GM12878 (cell line): ENCODE measurements at regions not wholly inside any gene's neighbourhood (a gene's known extent, or its start where the extent isn't known, plus 50 kb on each side); places are given as distances from the start of the nearest gene placed in this dataset.

Experiments used
- CEBPB ChIP-seq, 2 experiments: fragments of 150-350 bp in 1 of 2; IDR thresholded peaks; 2 replicates each; pipeline ENCODE4 v1.6.1; 2012 to 2014; ENCODE audit warnings: low read depth in 2 of 2, low read length in 2 of 2, borderline replicate concordance in 1 of 2, inconsistent platforms in 1 of 2
- EZH2 ChIP-seq: IDR thresholded peaks from 2 replicates; pipeline ENCODE4 v1.6.1; 2012; ENCODE audit warnings: low read depth, mild to moderate bottlenecking, control low read depth, inconsistent platforms, low read length, borderline replicate concordance; ENCODE audit not compliant: control insufficient read depth
- JUND ChIP-seq: IDR thresholded peaks from 2 replicates; pipeline ENCODE4 v1.6.1; 2012; ENCODE audit warnings: low read depth, mild to moderate bottlenecking, low read length, improper control_type of control experiment, moderate library complexity
- LARP7 ChIP-seq: fragments of 450-650 bp; IDR thresholded peaks from 2 replicates; pipeline ENCODE4 v1.6.1; 2017; ENCODE audit warnings: mild to moderate bottlenecking
- MTA2 ChIP-seq: fragments of 450-650 bp; IDR thresholded peaks from 2 replicates; pipeline ENCODE4 v1.6.1; 2016; ENCODE audit warnings: low read depth, mild to moderate bottlenecking, moderate library complexity
- NR2C2 ChIP-seq: IDR thresholded peaks from 2 replicates; pipeline ENCODE4 v1.6.1; 2011; ENCODE audit warnings: borderline replicate concordance, low read depth; ENCODE audit not compliant: control insufficient read depth, insufficient read length
- NRF1 ChIP-seq: conservative IDR thresholded peaks from 2 replicates; pipeline ENCODE4 v1.6.1; 2011; ENCODE audit warnings: mild to moderate bottlenecking, low read depth, low read length, improper control_type of control experiment
- TF ChIP-seq, protein P1 (sequence below), 3 experiments: IDR thresholded peaks in 2 of 3; conservative IDR thresholded peaks in 1 of 3; 2 replicates each; pipeline ENCODE4 v1.5.1; 2011; ENCODE audit warnings: low read depth in 3 of 3, low read length in 3 of 3, mild to moderate bottlenecking in 3 of 3, control low read depth in 2 of 3, moderate library complexity in 2 of 3, inconsistent platforms in 1 of 3, mixed read lengths in 1 of 3; ENCODE audit not compliant: control insufficient read depth in 2 of 3, insufficient read depth in 1 of 3; ENCODE audit errors: extremely low read depth in 1 of 3
- TF ChIP-seq, protein P2 (sequence below): IDR thresholded peaks from 2 replicates; pipeline ENCODE4 v1.6.1; 2012; ENCODE audit warnings: mild to moderate bottlenecking, low read depth, low read length
- TF ChIP-seq, protein P3 (sequence below): fragments of 450-650 bp; IDR thresholded peaks from 2 replicates; pipeline ENCODE4 v1.6.1; 2017; ENCODE audit warnings: mild to moderate bottlenecking, low read depth, inconsistent platforms; ENCODE audit not compliant: poor library complexity, severe bottlenecking
- TF ChIP-seq, protein P4 (sequence below): IDR thresholded peaks from 2 replicates; pipeline ENCODE4 v1.6.1; 2011; ENCODE audit warnings: mild to moderate bottlenecking, low read depth, low read length, moderate library complexity; ENCODE audit not compliant: insufficient replicate concordance

DNA sequence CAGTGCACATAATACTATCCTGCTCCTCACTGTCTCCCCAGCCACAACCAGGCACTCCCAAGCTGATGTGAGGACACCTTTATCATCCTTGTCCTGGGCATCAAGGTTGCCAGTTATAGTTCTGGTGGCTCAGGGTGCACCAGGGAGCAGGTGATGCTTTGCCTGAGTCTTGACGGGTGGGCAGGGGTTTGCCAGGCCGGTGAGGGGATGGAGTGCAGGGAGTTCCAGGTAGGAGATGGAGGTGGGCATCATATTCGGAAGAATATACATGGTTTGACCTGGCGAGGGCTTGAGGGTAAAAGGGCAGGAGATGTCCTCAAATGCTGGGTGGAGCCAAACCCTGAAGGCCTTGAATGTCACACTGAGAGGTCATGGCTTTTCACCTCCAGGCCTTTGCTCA lies 115.8 kb upstream of the CRHR1 start:
- TF ChIP-seq MTA2 (no peak), EZH2 (no peak), NRF1 (no peak), JUND (no peak), LARP7 (no peak), CEBPB (IDR thresholded peaks at IDR 0.05; ENCODE audit: borderline replicate concordance in 1 of 2, low read depth in 2 of 2, low read length in 2 of 2) (no peak), NR2C2 (no peak)
- TF ChIP-seq, protein P1, sequence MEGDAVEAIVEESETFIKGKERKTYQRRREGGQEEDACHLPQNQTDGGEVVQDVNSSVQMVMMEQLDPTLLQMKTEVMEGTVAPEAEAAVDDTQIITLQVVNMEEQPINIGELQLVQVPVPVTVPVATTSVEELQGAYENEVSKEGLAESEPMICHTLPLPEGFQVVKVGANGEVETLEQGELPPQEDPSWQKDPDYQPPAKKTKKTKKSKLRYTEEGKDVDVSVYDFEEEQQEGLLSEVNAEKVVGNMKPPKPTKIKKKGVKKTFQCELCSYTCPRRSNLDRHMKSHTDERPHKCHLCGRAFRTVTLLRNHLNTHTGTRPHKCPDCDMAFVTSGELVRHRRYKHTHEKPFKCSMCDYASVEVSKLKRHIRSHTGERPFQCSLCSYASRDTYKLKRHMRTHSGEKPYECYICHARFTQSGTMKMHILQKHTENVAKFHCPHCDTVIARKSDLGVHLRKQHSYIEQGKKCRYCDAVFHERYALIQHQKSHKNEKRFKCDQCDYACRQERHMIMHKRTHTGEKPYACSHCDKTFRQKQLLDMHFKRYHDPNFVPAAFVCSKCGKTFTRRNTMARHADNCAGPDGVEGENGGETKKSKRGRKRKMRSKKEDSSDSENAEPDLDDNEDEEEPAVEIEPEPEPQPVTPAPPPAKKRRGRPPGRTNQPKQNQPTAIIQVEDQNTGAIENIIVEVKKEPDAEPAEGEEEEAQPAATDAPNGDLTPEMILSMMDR (IDR thresholded peaks at IDR 0.05 in 2 of 3, conservative IDR thresholded peaks at IDR 0.05 in 1 of 3; ENCODE audit: control insufficient read depth in 2 of 3, extremely low read depth in 1 of 3, insufficient read depth in 1 of 3, low read depth in 3 of 3, low read length in 3 of 3): no peak
- TF ChIP-seq, protein P2, sequence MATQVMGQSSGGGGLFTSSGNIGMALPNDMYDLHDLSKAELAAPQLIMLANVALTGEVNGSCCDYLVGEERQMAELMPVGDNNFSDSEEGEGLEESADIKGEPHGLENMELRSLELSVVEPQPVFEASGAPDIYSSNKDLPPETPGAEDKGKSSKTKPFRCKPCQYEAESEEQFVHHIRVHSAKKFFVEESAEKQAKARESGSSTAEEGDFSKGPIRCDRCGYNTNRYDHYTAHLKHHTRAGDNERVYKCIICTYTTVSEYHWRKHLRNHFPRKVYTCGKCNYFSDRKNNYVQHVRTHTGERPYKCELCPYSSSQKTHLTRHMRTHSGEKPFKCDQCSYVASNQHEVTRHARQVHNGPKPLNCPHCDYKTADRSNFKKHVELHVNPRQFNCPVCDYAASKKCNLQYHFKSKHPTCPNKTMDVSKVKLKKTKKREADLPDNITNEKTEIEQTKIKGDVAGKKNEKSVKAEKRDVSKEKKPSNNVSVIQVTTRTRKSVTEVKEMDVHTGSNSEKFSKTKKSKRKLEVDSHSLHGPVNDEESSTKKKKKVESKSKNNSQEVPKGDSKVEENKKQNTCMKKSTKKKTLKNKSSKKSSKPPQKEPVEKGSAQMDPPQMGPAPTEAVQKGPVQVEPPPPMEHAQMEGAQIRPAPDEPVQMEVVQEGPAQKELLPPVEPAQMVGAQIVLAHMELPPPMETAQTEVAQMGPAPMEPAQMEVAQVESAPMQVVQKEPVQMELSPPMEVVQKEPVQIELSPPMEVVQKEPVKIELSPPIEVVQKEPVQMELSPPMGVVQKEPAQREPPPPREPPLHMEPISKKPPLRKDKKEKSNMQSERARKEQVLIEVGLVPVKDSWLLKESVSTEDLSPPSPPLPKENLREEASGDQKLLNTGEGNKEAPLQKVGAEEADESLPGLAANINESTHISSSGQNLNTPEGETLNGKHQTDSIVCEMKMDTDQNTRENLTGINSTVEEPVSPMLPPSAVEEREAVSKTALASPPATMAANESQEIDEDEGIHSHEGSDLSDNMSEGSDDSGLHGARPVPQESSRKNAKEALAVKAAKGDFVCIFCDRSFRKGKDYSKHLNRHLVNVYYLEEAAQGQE: no peak
- TF ChIP-seq, protein P3, sequence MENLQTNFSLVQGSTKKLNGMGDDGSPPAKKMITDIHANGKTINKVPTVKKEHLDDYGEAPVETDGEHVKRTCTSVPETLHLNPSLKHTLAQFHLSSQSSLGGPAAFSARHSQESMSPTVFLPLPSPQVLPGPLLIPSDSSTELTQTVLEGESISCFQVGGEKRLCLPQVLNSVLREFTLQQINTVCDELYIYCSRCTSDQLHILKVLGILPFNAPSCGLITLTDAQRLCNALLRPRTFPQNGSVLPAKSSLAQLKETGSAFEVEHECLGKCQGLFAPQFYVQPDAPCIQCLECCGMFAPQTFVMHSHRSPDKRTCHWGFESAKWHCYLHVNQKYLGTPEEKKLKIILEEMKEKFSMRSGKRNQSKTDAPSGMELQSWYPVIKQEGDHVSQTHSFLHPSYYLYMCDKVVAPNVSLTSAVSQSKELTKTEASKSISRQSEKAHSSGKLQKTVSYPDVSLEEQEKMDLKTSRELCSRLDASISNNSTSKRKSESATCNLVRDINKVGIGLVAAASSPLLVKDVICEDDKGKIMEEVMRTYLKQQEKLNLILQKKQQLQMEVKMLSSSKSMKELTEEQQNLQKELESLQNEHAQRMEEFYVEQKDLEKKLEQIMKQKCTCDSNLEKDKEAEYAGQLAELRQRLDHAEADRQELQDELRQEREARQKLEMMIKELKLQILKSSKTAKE: no peak
- TF ChIP-seq, protein P4, sequence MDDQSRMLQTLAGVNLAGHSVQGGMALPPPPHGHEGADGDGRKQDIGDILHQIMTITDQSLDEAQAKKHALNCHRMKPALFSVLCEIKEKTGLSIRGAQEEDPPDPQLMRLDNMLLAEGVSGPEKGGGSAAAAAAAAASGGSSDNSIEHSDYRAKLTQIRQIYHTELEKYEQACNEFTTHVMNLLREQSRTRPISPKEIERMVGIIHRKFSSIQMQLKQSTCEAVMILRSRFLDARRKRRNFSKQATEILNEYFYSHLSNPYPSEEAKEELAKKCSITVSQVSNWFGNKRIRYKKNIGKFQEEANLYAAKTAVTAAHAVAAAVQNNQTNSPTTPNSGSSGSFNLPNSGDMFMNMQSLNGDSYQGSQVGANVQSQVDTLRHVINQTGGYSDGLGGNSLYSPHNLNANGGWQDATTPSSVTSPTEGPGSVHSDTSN: no peak
